Liver (tissue), 8 donors: ENCODE measurements at regions not wholly inside any gene's neighbourhood (a gene's known extent, or its start where the extent isn't known, plus 50 kb on each side); places are given as distances from the start of the nearest gene placed in this dataset.
A peak's percentile ranks its signal among the peaks of the same experiment; 100 is the strongest.

Source experiments
- DNase-seq: peaks from one replicate; pipeline ENCODE4 v3.0.0-alpha.2; 2017; ENCODE audit warnings: low spot score
- H3K27ac ChIP-seq, 2 donors: one replicate each; pipeline ENCODE4 v1.7.0; 2013; ENCODE audit warnings: inconsistent platforms in 2 of 2, low read length in 2 of 2, control low read depth in 1 of 2, low read depth in 1 of 2, mild to moderate bottlenecking in 1 of 2
- H3K27me3 ChIP-seq, 4 donors: one replicate each; pipeline versions ENCODE4 v1.6.1 to v1.7.0; 2013; ENCODE audit warnings: low read length in 3 of 4, inconsistent platforms in 1 of 4, mild to moderate bottlenecking in 1 of 4, moderate library complexity in 1 of 4; ENCODE audit not compliant: control insufficient read depth in 4 of 4, insufficient read depth in 4 of 4
- H3K36me3 ChIP-seq, 4 donors: one replicate each; pipeline versions ENCODE4 v1.6.1 to v1.7.0; 2013; ENCODE audit warnings: low read length in 3 of 4, mild to moderate bottlenecking in 3 of 4, low read depth in 1 of 4, moderate library complexity in 1 of 4; ENCODE audit not compliant: control insufficient read depth in 4 of 4, insufficient read depth in 3 of 4
- H3K4me1 ChIP-seq, 4 donors: one replicate each; pipeline versions ENCODE4 v1.6.1 to v1.7.0; 2013; ENCODE audit warnings: low read length in 3 of 4, mild to moderate bottlenecking in 3 of 4, moderate library complexity in 1 of 4; ENCODE audit not compliant: control insufficient read depth in 4 of 4, insufficient read depth in 4 of 4
- H3K4me3 ChIP-seq, 3 donors: one replicate each; pipeline versions ENCODE4 v1.6.1 to v1.7.0; 2013; ENCODE audit warnings: low read length in 3 of 3, control low read depth in 1 of 3, low read depth in 1 of 3, mild to moderate bottlenecking in 1 of 3
- H3K9ac ChIP-seq, 2 donors: one replicate each; pipeline ENCODE4 v1.7.0; 2013; ENCODE audit warnings: low read length in 2 of 2, mild to moderate bottlenecking in 2 of 2, moderate library complexity in 2 of 2, control low read depth in 1 of 2, low read depth in 1 of 2
- H3K9me3 ChIP-seq, 4 donors: one replicate each; pipeline versions ENCODE4 v1.6.1 to v1.7.0; 2013; ENCODE audit warnings: low read length in 3 of 4; ENCODE audit not compliant: control insufficient read depth in 4 of 4
- CTCF ChIP-seq: fragments of 150-350 bp; IDR thresholded peaks from 2 replicates; pipeline ENCODE4 v1.5.1; 2017; ENCODE audit warnings: improper control_type of control experiment, low read depth, low read length; ENCODE audit not compliant: missing input control
- EGR1 ChIP-seq, 2 donors: IDR thresholded peaks; 2 replicates each; pipeline ENCODE4 v1.6.1; 2016 to 2018; ENCODE audit warnings: antibody characterized with exemption in 2 of 2, low read depth in 2 of 2
- FOXA2 ChIP-seq: IDR thresholded peaks from 2 replicates; pipeline ENCODE4 v1.6.1; 2016; ENCODE audit warnings: antibody characterized with exemption
- GABPA ChIP-seq, 2 donors: IDR thresholded peaks in 1 of 2; conservative IDR thresholded peaks in 1 of 2; 2 replicates each; pipeline ENCODE4 v1.6.1; 2016; ENCODE audit warnings: antibody characterized with exemption in 2 of 2, mild to moderate bottlenecking in 1 of 2, moderate library complexity in 1 of 2
- HNF4A ChIP-seq, 2 donors: conservative IDR thresholded peaks; 2 replicates each; pipeline ENCODE4 v1.6.1; 2016; ENCODE audit warnings: antibody characterized with exemption in 2 of 2, mild to moderate bottlenecking in 2 of 2
- HNF4G ChIP-seq: IDR thresholded peaks from 2 replicates; pipeline ENCODE4 v1.6.1; 2016; ENCODE audit warnings: antibody characterized with exemption
- JUND ChIP-seq, 2 donors: IDR thresholded peaks; 2 replicates each; pipeline ENCODE4 v1.6.1; 2016; ENCODE audit warnings: antibody characterized with exemption in 2 of 2
- MAX ChIP-seq: IDR thresholded peaks from 2 replicates; pipeline ENCODE4 v1.6.1; 2016; ENCODE audit warnings: antibody characterized with exemption
- NR2F2 ChIP-seq: IDR thresholded peaks from 2 replicates; pipeline ENCODE4 v1.6.1; 2016; ENCODE audit warnings: antibody characterized with exemption
- RAD21 ChIP-seq, 2 donors: IDR thresholded peaks; 2 replicates each; pipeline ENCODE4 v1.6.1; 2016; ENCODE audit warnings: antibody characterized with exemption in 2 of 2, mild to moderate bottlenecking in 2 of 2
- RXRA ChIP-seq, 2 donors: IDR thresholded peaks; 2 replicates each; pipeline ENCODE4 v1.6.1; 2017 to 2018; ENCODE audit warnings: antibody characterized with exemption in 2 of 2, mild to moderate bottlenecking in 1 of 2
- SP1 ChIP-seq: IDR thresholded peaks from 2 replicates; pipeline ENCODE4 v1.6.1; 2018; ENCODE audit warnings: antibody characterized with exemption, mild to moderate bottlenecking
- TAF1 ChIP-seq: conservative IDR thresholded peaks from 2 replicates; pipeline ENCODE4 v1.6.1; 2016; ENCODE audit warnings: antibody characterized with exemption, mild to moderate bottlenecking
- YY1 ChIP-seq: IDR thresholded peaks from 2 replicates; pipeline ENCODE4 v1.6.1; 2016; ENCODE audit warnings: antibody characterized with exemption, mild to moderate bottlenecking
- WGBS: extraction: QIAGEN DNeasy Blood & Tissue Kit; methylation state at CpG from one replicate; pipeline ENCODE4 v1.1.7; 2013; 5-methylcytosine and 5-hydroxymethylcytosine counted together
- TF ChIP-seq, protein P1 (sequence below): IDR thresholded peaks from 2 replicates; pipeline ENCODE4 v1.6.1; 2016; ENCODE audit warnings: antibody characterized with exemption, mild to moderate bottlenecking
- TF ChIP-seq, protein P2 (sequence below): IDR thresholded peaks from 2 replicates; pipeline ENCODE4 v1.6.1; 2016; ENCODE audit warnings: antibody characterized with exemption
- donor health status: healthy.
- donor health status: healthy.
- donor health status: healthy.
- donor health status: healthy.
- donor health status: healthy.

- WGBS, result 80% methylated on average over 4 of the region's 4 CpGs
- Histone ChIP-seq H3K27me3 (peaks cover 0 to 2% (median 0%) of the 10 kb centered on the region in 4 donors), H3K27ac (no peak overlapping the region), H3K4me3 (no peak overlapping the region), H3K9me3 (no peaks in the 10 kb centered on the region), H3K9ac (no peak overlapping the region), H3K36me3 (no peaks in the 10 kb centered on the region), H3K4me1 (no peaks in the 10 kb centered on the region)
- DNase-seq, result no peak
- no peak for TF ChIP-seq EGR1 (IDR thresholded peaks at IDR 0.05; ENCODE audit: low read depth in 2 of 2)
- no peak for TF ChIP-seq YY1
- TF ChIP-seq TAF1, result no peak
- TF ChIP-seq, protein P1, sequence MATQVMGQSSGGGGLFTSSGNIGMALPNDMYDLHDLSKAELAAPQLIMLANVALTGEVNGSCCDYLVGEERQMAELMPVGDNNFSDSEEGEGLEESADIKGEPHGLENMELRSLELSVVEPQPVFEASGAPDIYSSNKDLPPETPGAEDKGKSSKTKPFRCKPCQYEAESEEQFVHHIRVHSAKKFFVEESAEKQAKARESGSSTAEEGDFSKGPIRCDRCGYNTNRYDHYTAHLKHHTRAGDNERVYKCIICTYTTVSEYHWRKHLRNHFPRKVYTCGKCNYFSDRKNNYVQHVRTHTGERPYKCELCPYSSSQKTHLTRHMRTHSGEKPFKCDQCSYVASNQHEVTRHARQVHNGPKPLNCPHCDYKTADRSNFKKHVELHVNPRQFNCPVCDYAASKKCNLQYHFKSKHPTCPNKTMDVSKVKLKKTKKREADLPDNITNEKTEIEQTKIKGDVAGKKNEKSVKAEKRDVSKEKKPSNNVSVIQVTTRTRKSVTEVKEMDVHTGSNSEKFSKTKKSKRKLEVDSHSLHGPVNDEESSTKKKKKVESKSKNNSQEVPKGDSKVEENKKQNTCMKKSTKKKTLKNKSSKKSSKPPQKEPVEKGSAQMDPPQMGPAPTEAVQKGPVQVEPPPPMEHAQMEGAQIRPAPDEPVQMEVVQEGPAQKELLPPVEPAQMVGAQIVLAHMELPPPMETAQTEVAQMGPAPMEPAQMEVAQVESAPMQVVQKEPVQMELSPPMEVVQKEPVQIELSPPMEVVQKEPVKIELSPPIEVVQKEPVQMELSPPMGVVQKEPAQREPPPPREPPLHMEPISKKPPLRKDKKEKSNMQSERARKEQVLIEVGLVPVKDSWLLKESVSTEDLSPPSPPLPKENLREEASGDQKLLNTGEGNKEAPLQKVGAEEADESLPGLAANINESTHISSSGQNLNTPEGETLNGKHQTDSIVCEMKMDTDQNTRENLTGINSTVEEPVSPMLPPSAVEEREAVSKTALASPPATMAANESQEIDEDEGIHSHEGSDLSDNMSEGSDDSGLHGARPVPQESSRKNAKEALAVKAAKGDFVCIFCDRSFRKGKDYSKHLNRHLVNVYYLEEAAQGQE, result no peak
- no peak for TF ChIP-seq NR2F2
- no peak for TF ChIP-seq RXRA (IDR thresholded peaks at IDR 0.05)
- no peak for TF ChIP-seq GABPA (IDR thresholded peaks at IDR 0.05 in 1 of 2, conservative IDR thresholded peaks at IDR 0.05 in 1 of 2)
- no peak for TF ChIP-seq JUND (IDR thresholded peaks at IDR 0.05)
- TF ChIP-seq HNF4G, result no peak
- no peak for TF ChIP-seq CTCF
- TF ChIP-seq FOXA2, result no peak
- TF ChIP-seq HNF4A (conservative IDR thresholded peaks at IDR 0.05), result no peak
- TF ChIP-seq, protein P2, sequence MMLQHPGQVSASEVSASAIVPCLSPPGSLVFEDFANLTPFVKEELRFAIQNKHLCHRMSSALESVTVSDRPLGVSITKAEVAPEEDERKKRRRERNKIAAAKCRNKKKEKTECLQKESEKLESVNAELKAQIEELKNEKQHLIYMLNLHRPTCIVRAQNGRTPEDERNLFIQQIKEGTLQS, result no peak
Measured at GRCh38 chr7:84617265-84618030, 422.9 kb upstream of the SEMA3A start.

- Histone ChIP-seq H3K27me3 (peaks cover 0 to 2% (median 0%) of the 10 kb centered on the region in 4 donors), H3K4me3 (no peak overlapping the region), H3K27ac (no peak overlapping the region), H3K9ac (no peak overlapping the region), H3K4me1 (no peaks in the 10 kb centered on the region), H3K9me3 (no peaks in the 10 kb centered on the region), H3K36me3 (no peaks in the 10 kb centered on the region)
- TF ChIP-seq TAF1 (no peak), SP1 (no peak), RAD21 (IDR thresholded peaks at IDR 0.05) (peak in 1 of 2 donors; percentile 8), MAX (no peak), JUND (IDR thresholded peaks at IDR 0.05) (no peak)
- DNase-seq, result no peak
Measured at GRCh38 chr7:84614821-84615501, 420.4 kb upstream of the SEMA3A start.
